HG03045 (cell line): ENCODE measurements at regions not wholly inside any gene's neighbourhood (a gene's known extent, or its start where the extent isn't known, plus 50 kb on each side); places are given as distances from the start of the nearest gene placed in this dataset.
"Not testable (repeated sequence)": the region's sequence is repeated elsewhere in the genome, so short reads cannot be mapped to it uniquely, and the experiment has no call there.

Experiments used
- ATAC-seq: cut with Tn5 transposase; IDR thresholded peaks from one replicate; pipeline ENCODE4 v1.9.1; 2021; ENCODE audit warnings: mild to moderate bottlenecking, moderate library complexity; ENCODE audit not compliant: unreplicated experiment

DNA sequence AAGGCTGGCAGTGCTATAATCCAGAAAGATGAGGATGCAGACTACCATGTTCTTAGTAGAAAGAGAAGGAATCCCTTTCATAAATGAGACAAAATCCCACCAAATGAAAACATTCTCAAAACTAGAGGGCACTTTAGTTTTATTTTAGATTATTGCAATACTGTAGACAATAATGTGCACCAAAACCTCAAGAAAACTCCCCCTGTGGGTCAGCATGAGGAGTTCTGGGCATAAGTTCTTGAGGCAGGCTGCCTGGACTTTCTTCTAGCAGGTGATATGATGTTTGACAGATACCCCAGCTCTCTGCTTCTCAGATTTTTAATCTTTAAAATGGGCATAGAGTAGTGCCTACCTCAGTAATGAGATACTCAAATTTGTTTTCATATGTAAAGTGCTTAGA lies 196.3 kb upstream of the CTNND2 start:
- ATAC-seq: no peak

- ATAC-seq: no peak
Measured at GRCh38 chr5:12099296-12099695, 195.1 kb upstream of the CTNND2 start.

- no peak for ATAC-seq
Measured at GRCh38 chr5:12095808-12096281, 191.6 kb upstream of the CTNND2 start.

DNA sequence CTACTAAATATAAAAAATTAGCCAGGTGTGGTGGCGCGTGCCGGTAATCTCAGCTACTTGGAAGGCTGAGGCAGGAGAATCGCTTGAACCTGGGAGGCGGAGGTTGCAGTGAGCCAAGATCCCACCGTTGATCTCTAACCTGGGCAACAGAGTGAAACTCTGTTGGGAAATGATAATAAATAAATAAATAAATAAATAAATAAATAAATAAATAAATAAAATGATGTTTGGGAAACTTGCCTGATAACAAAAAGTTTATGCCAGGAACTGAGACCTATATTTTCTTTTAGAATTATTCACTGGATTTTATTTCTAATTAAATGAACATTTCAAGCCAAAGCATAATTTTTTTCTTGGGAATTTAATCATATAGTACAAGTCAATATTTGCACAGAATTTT lies 189.3 kb upstream of the CTNND2 start:
- ATAC-seq: no peak

DNA sequence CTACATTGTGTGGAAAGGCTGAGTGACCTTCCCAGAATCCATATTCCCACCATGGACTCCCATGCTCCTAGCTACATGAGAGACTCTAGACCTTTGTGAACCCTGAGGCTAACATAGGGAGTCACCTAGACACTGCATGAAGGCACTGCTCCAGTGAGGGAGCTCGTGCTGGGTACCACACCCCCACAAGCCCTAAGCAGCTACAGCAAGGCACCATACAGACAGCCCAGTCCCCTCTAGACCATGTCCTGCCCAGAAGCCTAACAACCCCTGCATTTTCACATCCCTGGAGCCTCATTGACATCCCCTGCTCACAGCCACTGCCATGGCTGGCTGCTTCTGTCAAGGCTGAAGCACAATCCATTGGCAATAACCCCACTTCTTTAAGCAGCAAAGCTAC lies 176.5 kb upstream of the CTNND2 start:
- no peak for ATAC-seq

DNA sequence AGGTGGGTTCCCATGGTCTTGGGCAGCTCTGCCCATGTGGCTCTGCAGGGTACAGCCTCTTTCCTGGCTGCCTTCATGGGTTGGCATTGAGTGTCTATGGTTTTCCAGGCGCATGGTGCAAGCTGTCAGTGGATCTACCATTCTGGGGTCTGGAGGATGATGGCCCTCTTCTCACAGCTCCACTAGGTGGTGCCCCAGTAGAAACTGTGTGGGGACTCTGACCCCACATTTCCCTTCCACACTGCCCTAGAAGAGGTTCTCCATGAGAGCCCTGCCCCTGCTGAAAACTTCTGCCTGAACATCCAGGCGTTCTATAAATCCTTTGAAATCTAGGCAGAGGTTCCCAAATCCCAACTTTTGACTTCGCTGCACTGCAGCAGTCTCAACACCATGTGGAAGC lies 174.0 kb upstream of the CTNND2 start:
- ATAC-seq: not testable (repeated sequence)

GRCh38 chr5:12073426-12073825 lies 169.2 kb upstream of the CTNND2 start:
- no peak for ATAC-seq

GRCh38 chr5:12072441-12072840 lies 168.2 kb upstream of the CTNND2 start:
- no peak for ATAC-seq

GRCh38 chr5:12071455-12071854 lies 167.2 kb upstream of the CTNND2 start:
- no peak for ATAC-seq

GRCh38 chr5:12023614-12024241 lies 119.5 kb upstream of the CTNND2 start:
- ATAC-seq: no peak

DNA sequence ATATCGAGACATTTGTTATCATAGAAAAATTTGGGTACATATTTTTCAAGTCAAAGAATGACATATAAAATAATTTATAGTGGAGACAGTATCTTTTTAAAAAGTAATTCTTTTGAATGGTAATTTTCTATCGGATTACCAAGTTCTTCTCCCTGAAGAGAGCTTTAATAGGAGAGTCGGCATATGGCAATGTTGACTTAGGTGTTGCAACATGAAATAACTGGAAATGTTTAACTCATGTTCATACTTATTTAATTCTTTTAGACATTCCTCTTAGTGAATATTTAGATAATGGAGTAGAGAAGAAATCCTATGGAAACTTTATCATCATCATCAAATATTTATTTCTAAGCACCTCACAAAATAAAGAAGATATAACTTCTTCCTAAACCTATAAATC lies 118.2 kb upstream of the CTNND2 start:
- ATAC-seq: no peak

DNA sequence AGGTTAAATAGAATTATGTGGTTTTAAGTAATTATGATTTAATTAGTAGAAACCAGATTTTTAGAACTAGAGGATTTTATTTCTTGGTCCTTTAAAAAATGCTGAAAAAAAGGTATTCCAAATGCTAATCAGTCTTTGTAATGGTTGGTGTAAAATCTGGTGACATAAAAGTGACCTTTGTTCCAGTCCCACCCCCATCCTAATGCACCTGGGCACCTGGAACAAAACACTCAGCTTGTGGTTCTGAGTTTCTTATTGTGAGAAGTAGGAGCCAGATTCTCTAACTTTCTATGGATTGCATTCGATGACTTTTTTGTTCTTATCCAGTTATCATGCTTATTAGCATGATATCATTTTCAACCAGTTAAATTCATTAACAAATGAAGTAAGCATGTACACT lies 115.1 kb upstream of the CTNND2 start:
- ATAC-seq: no peak

GRCh38 chr5:12017007-12017406 lies 112.8 kb upstream of the CTNND2 start:
- no peak for ATAC-seq

- no peak for ATAC-seq
Measured at GRCh38 chr5:12016159-12016746, 112.0 kb upstream of the CTNND2 start.

GRCh38 chr5:12013351-12013750 lies 109.1 kb upstream of the CTNND2 start:
- no peak for ATAC-seq

DNA sequence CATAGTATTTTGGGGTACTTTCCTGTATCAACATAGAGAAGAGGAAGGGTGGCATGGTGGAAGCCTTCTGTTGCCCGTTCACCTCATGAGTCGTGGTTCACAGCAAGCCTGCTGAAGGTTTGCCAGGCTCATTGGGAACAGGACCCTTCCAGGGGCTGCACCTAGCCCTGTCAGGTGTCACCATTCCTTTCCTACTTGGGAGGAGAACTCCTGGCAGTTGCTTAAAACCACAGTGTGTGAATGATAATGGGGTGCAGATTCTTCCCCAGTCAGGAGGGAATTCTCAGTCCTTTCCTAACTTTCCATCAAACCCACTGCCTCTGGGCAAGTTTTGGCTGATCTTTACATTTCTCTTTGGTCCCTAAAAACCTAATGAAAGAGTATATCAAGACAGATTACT lies 99.4 kb upstream of the CTNND2 start:
- ATAC-seq: no peak

DNA sequence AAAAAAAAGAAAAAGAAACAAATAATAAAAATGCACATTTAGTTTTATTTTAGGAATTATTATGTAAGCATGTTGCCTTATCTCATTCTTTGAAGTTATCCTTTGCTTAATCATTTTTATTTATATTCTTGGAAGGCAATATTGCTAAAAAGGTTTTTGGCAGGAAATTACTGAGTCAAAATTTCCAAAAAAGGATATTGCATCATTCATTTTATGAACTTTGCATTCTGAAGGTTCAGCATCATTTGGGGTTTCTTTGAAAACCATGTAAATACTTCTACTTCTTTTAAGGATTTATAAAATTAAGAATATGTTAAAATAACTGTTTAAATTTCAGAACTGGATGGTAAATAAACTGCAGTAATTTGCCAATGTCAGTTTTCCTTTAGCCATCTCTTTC lies 94.2 kb upstream of the CTNND2 start:
- ATAC-seq: no peak

GRCh38 chr5:11997942-11998341 lies 93.7 kb upstream of the CTNND2 start:
- ATAC-seq: no peak

- ATAC-seq: no peak
Measured at GRCh38 chr5:11992518-11992917, 88.3 kb upstream of the CTNND2 start.

- ATAC-seq: no peak
Measured at GRCh38 chr5:11985993-11986392, 81.7 kb upstream of the CTNND2 start.

- ATAC-seq: no peak
Measured at GRCh38 chr5:11984196-11984595, 80.0 kb upstream of the CTNND2 start.

GRCh38 chr5:11981986-11982385 lies 77.7 kb upstream of the CTNND2 start:
- ATAC-seq: no peak

GRCh38 chr5:11977904-11978303 lies 73.7 kb upstream of the CTNND2 start:
- no peak for ATAC-seq
